ENCODE measurements at regions not wholly inside any gene's neighbourhood (a gene's known extent, or its start where the extent isn't known, plus 50 kb on each side); places are given as distances from the start of the nearest gene placed in this dataset.

- TF ChIP-seq CTCF (IDR thresholded peaks at IDR 0.05), result no peak
- no peak for TF ChIP-seq POLR2A (IDR thresholded peaks at IDR 0.05)
- no peak for TF ChIP-seq POLR2AphosphoS5 (IDR thresholded peaks at IDR 0.05)
Measured at GRCh38 chr12:115670869-115671268, 606.6 kb downstream of the MED13L start.
